A549 (cell line): ENCODE measurements at regions not wholly inside any gene's neighbourhood (a gene's known extent, or its start where the extent isn't known, plus 50 kb on each side); places are given as distances from the start of the nearest gene placed in this dataset.

Experiments used
- ATAC-seq, 2 experiments: fragments of 200-7000 bp in 1 of 2; fragments of >200 bp in 1 of 2; cut with Nextera tagmentation in 1 of 2; cut with Tn5 transposase in 1 of 2; 3 replicates each; pipeline versions ENCODE4 v1.8.0 to v1.9.1; 2018 to 2020; ENCODE audit warnings: mild to moderate bottlenecking in 1 of 2, moderate library complexity in 1 of 2
- CTCF ChIA-PET: fragments of 300-600 bp; sonication (Branson Sonifier 250); formaldehyde crosslinking; extraction: SDS; loops from one replicate; lab custom pipeline; 2021; ENCODE audit warnings: antibody characterized with exemption, inconsistent platforms; lab: Yijun Ruan, JAX
- POLR2A ChIA-PET: fragments of 350-600 bp; formaldehyde crosslinking; extraction: SDS; loops from one replicate; lab custom pipeline; 2021; ENCODE audit warnings: antibody characterized with exemption, inconsistent platforms; lab: Yijun Ruan, JAX
- DNase-seq, 2 experiments: peaks; one replicate each; pipeline versions ENCODE4 v3.0.0 to v3.0.0-alpha.2; 2011 to 2016; ENCODE audit warnings: low read depth in 1 of 2, low spot score in 1 of 2
- FAIRE-seq: peaks from 2 replicates; lab custom pipeline; 2011; peaks lifted over from hg19 to GRCh38; lab: Jason Lieb, UNC
- H3K27ac ChIP-seq, 2 experiments: fragments of >200 bp; sonication (Bioruptor Twin); formaldehyde crosslinking; 3 replicates each; pipeline ENCODE4 v1.5.1; 2016 to 2017
- H3K4me1 ChIP-seq: fragments of >200 bp; sonication (Bioruptor Twin); formaldehyde crosslinking; 3 replicates; pipeline ENCODE4 v1.6.1; 2016
- H3K4me2 ChIP-seq: fragments of >200 bp; sonication (Bioruptor Twin); formaldehyde crosslinking; 3 replicates; pipeline ENCODE4 v1.6.1; 2016
- H3K4me3 ChIP-seq: fragments of >200 bp; sonication (Bioruptor Twin); formaldehyde crosslinking; 3 replicates; pipeline ENCODE4 v1.5.1; 2016
- H3K9me3 ChIP-seq: fragments of >200 bp; sonication (Bioruptor Twin); formaldehyde crosslinking; 3 replicates; pipeline ENCODE4 v1.6.1; 2016
- BHLHE40 ChIP-seq: IDR thresholded peaks from 2 replicates; pipeline ENCODE4 v1.6.1; 2012; ENCODE audit warnings: low read depth, low read length, inconsistent platforms
- CHD2 ChIP-seq: fragments of 150-350 bp; IDR thresholded peaks from 2 replicates; pipeline ENCODE4 v1.6.1; 2014; ENCODE audit warnings: low read length; ENCODE audit not compliant: partially characterized antibody
- EP300 ChIP-seq, 2 experiments: fragments of >200 bp; sonication (Bioruptor Twin); formaldehyde crosslinking; IDR thresholded peaks; 2 replicates in 1 of 2; 3 replicates in 1 of 2; pipeline ENCODE4 v1.6.1; 2016 to 2017
- FOSL2 ChIP-seq, 2 experiments: fragments of 450-650 bp in 1 of 2; fragments of >200 bp in 1 of 2; sonication (Bioruptor Twin) in 1 of 2; formaldehyde crosslinking; IDR thresholded peaks; 2 replicates each; pipeline versions ENCODE4 v1.5.0 to v1.6.1; 2016 to 2020; ENCODE audit warnings: mild to moderate bottlenecking in 1 of 2, moderate library complexity in 1 of 2
- HDAC2 ChIP-seq: fragments of 200-600 bp; sonication (generic); IDR thresholded peaks from 2 replicates; pipeline ENCODE4 v1.6.1; 2016
- HES2 ChIP-seq: fragments of >200 bp; sonication (Bioruptor Twin); formaldehyde crosslinking; IDR thresholded peaks from 2 replicates; pipeline ENCODE4 v1.6.1; 2016
- HEYL ChIP-seq: fragments of 250-450 bp; sonication (Bioruptor Pico); IDR thresholded peaks from 2 replicates; pipeline ENCODE4 v1.8.0; 2021; ENCODE audit warnings: mild to moderate bottlenecking, moderate library complexity
- HMGXB4 ChIP-seq: fragments of 250-450 bp; sonication (Bioruptor Pico); IDR thresholded peaks from 2 replicates; pipeline ENCODE4 v1.5.0; 2021; ENCODE audit warnings: mild to moderate bottlenecking, moderate library complexity, borderline replicate concordance
- HOXA7 ChIP-seq: fragments of 250-450 bp; sonication (Bioruptor Pico); IDR thresholded peaks from 2 replicates; pipeline ENCODE4 v1.5.0; 2020; ENCODE audit warnings: mild to moderate bottlenecking, moderate library complexity
- HOXB5 ChIP-seq: fragments of 250-450 bp; sonication (Bioruptor Pico); IDR thresholded peaks from 2 replicates; pipeline ENCODE4 v1.5.0; 2020; ENCODE audit warnings: mild to moderate bottlenecking, moderate library complexity
- JUNB ChIP-seq: fragments of >200 bp; sonication (Bioruptor Twin); formaldehyde crosslinking; IDR thresholded peaks from 2 replicates; pipeline ENCODE4 v1.6.1; 2016
- MAFK ChIP-seq: fragments of 450-650 bp; IDR thresholded peaks from 2 replicates; pipeline ENCODE4 v1.6.1; 2014; ENCODE audit not compliant: partially characterized antibody
- POLR2A ChIP-seq: IDR thresholded peaks from 2 replicates; pipeline ENCODE4 v1.6.1; 2012; ENCODE audit warnings: mild to moderate bottlenecking, low read length
- RAD21 ChIP-seq, 2 experiments: fragments of >200 bp in 1 of 2; sonication (Bioruptor Twin) in 1 of 2; formaldehyde crosslinking in 1 of 2; IDR thresholded peaks in 1 of 2; conservative IDR thresholded peaks in 1 of 2; 2 replicates in 1 of 2; 3 replicates in 1 of 2; pipeline ENCODE4 v1.6.1; 2012 to 2018; ENCODE audit warnings: inconsistent platforms in 1 of 2
- RARB ChIP-seq: fragments of 250-450 bp; sonication (Bioruptor Pico); IDR thresholded peaks from 2 replicates; pipeline ENCODE4 v1.8.0; 2021; ENCODE audit warnings: mild to moderate bottlenecking, moderate library complexity
- RNF2 ChIP-seq: fragments of 200-600 bp; sonication (generic); IDR thresholded peaks from 2 replicates; pipeline ENCODE4 v1.6.1; 2016; ENCODE audit warnings: low read depth, mild to moderate bottlenecking, antibody characterized with exemption, moderate library complexity, borderline replicate concordance
- TP53 ChIP-seq: fragments of 250-450 bp; sonication (Bioruptor Pico); IDR thresholded peaks from 2 replicates; pipeline ENCODE4 v1.5.0; 2021; ENCODE audit warnings: mild to moderate bottlenecking, moderate library complexity
- ZC3H11A ChIP-seq: fragments of 450-650 bp; IDR thresholded peaks from 2 replicates; pipeline ENCODE4 v1.6.1; 2014; ENCODE audit warnings: antibody characterized with exemption, mild to moderate bottlenecking
- ZFP36 ChIP-seq: fragments of 450-650 bp; IDR thresholded peaks from 2 replicates; pipeline ENCODE4 v1.6.1; 2014; ENCODE audit warnings: borderline replicate concordance; ENCODE audit not compliant: partially characterized antibody
- WGBS: methylation state at CpG from one replicate; pipeline ENCODE4 v1.1.6; 2017; ENCODE audit errors: missing lambda C conversion rate; 5-methylcytosine and 5-hydroxymethylcytosine counted together
- TF ChIP-seq, protein P1 (sequence below): IDR thresholded peaks from 2 replicates; pipeline ENCODE4 v1.6.1; 2012
- TF ChIP-seq, protein P2 (sequence below): IDR thresholded peaks from 2 replicates; pipeline ENCODE4 v1.6.1; 2012
- TF ChIP-seq, protein P3 (sequence below): fragments of 250-450 bp; sonication (Bioruptor Pico); IDR thresholded peaks from 2 replicates; pipeline ENCODE4 v1.5.0; 2020; ENCODE audit warnings: low read depth, mild to moderate bottlenecking, moderate library complexity

DNA sequence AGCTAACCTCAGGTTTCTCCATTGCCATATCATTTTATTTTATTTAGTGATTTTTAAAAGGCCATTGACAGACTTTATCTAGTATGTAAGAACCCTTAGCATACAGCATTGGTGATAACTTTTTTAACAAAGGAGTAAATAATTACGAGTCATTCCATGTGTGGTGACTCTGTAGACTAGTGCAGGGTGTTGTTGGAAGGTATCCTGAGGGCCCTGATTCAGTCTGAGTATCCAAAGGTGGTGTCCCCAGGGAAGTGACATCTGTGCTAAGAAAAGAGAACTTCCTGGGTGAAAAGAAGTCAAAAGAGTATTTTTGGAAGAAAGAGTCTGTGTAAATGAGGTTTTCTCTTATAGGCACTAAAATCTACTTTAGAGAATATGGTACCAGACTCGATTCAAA, 308.4 kb downstream of the C7orf25 start:
- ChIA-PET POLR2A (no interaction called here), CTCF (no interaction called here)
- TF ChIP-seq RNF2 (no peak), CHD2 (no peak), MAFK (no peak), ZFP36 (no peak), POLR2A (no peak), HES2 (no peak)
- TF ChIP-seq, protein P1, sequence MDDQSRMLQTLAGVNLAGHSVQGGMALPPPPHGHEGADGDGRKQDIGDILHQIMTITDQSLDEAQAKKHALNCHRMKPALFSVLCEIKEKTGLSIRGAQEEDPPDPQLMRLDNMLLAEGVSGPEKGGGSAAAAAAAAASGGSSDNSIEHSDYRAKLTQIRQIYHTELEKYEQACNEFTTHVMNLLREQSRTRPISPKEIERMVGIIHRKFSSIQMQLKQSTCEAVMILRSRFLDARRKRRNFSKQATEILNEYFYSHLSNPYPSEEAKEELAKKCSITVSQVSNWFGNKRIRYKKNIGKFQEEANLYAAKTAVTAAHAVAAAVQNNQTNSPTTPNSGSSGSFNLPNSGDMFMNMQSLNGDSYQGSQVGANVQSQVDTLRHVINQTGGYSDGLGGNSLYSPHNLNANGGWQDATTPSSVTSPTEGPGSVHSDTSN, result no peak
- DNase-seq (no peak), FAIRE-seq (no peak), ATAC-seq (no peak)
- no peak overlapping the region for H3K4me3 ChIP-seq
- H3K4me1 ChIP-seq, result no peaks in the 10 kb centered on the region
- 0% methylated on average over 2 of the region's 2 CpGs for WGBS
- no peak overlapping the region for H3K4me2 ChIP-seq
- no peak overlapping the region for H3K27ac ChIP-seq
- H3K9me3 ChIP-seq, result no peaks in the 10 kb centered on the region

- no peaks in the 10 kb centered on the region for H3K4me1 ChIP-seq
- DNase-seq (no peak), FAIRE-seq (no peak)
- no peak overlapping the region for H3K27ac ChIP-seq
- H3K4me3 ChIP-seq, result no peak overlapping the region
- no peak overlapping the region for H3K4me2 ChIP-seq
- WGBS, result 29% methylated on average over 3 of the region's 3 CpGs
- CTCF ChIA-PET, result no interaction called here
- no peaks in the 10 kb centered on the region for H3K9me3 ChIP-seq
- POLR2A ChIA-PET, result no interaction called here
- TF ChIP-seq HEYL (CRISPR knock-in tag) (no peak), HMGXB4 (CRISPR knock-in tag) (no peak), MAFK (peak; percentile 35)
- TF ChIP-seq, all 56 proteins: peak for 1
- ATAC-seq, result no peak
Observed at GRCh38 chr7:42597300-42597699, 314.6 kb downstream of the C7orf25 start.

DNA sequence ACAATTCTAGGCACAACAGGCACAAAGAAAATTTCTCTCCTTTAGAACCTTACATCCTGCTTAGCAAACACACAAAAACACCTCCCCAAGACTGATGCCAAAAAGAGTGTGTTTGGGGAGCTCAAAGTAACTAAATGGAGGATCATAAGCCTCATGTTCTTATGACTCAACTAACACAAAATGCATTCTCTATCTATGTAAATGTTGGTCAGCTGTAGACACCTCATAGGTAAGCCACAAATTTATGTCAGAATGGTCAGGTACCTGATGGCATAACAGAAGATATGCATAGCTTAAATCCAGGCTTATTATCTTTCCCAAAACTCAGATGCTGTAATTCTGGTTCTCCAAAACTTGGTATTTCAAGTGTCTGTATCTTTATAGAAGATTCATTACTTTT, 315.1 kb downstream of the C7orf25 start:
- Histone ChIP-seq H3K4me3 (no peak overlapping the region), H3K4me2 (no peak overlapping the region), H3K9me3 (no peaks in the 10 kb centered on the region), H3K27ac (no peak overlapping the region), H3K4me1 (no peaks in the 10 kb centered on the region)
- no peak for DNase-seq
- CTCF ChIA-PET, result no interaction called here
- no peak for ATAC-seq
- TF ChIP-seq ZC3H11A (no peak), HOXB5 (CRISPR knock-in tag) (no peak), RAD21 (conservative IDR thresholded peaks at IDR 0.05 in 1 of 2, IDR thresholded peaks at IDR 0.05 in 1 of 2) (no peak), HEYL (CRISPR knock-in tag) (no peak), TP53 (CRISPR knock-in tag) (no peak), FOSL2 (IDR thresholded peaks at IDR 0.05) (no peak), FOSL2 (CRISPR knock-in tag; IDR thresholded peaks at IDR 0.05) (no peak), RARB (no peak), JUNB (no peak), HOXA7 (CRISPR knock-in tag) (no peak), CHD2 (no peak), EP300 (IDR thresholded peaks at IDR 0.05) (no peak), HDAC2 (no peak), BHLHE40 (no peak)
- TF ChIP-seq, protein P2, sequence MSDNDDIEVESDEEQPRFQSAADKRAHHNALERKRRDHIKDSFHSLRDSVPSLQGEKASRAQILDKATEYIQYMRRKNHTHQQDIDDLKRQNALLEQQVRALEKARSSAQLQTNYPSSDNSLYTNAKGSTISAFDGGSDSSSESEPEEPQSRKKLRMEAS, result no peak
- TF ChIP-seq, protein P1, result no peak
- TF ChIP-seq, protein P3, sequence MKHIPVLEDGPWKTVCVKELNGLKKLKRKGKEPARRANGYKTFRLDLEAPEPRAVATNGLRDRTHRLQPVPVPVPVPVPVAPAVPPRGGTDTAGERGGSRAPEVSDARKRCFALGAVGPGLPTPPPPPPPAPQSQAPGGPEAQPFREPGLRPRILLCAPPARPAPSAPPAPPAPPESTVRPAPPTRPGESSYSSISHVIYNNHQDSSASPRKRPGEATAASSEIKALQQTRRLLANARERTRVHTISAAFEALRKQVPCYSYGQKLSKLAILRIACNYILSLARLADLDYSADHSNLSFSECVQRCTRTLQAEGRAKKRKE, result no peak
- no peak for FAIRE-seq
- POLR2A ChIA-PET, result no interaction called here
